ENCODE measurements at regions not wholly inside any gene's neighbourhood (a gene's known extent, or its start where the extent isn't known, plus 50 kb on each side); places are given as distances from the start of the nearest gene placed in this dataset.
"Not testable (repeated sequence)": the region's sequence is repeated elsewhere in the genome, so short reads cannot be mapped to it uniquely, and the experiment has no call there.

- BruUV-seq (replicated peaks) = no TSS peak
- POLR2A ChIA-PET = no interaction called here
Measured at GRCh38 chr3:145087038-145087437, 1073.9 kb downstream of the PLOD2 start.

GRCh38 chr3:145088917-145089316 is 1072.1 kb downstream of the PLOD2 start:
- H3K4me3 Mint-ChIP-seq (ENCODE audit: unreplicated experiment) = no peak overlapping the region
- no TSS peak for BruUV-seq (replicated peaks)
- no peak overlapping the region for H3K27ac Mint-ChIP-seq (ENCODE audit: low read depth, unreplicated experiment)
- intact Hi-C loops (cut with micrococcal nuclease) = no loop called here
- H3K4me1 Mint-ChIP-seq (ENCODE audit: insufficient read depth, unreplicated experiment) = no peaks in the 10 kb centered on the region
- H3K27me3 Mint-ChIP-seq (ENCODE audit: insufficient read depth, unreplicated experiment) = peaks cover 16% of the 10 kb centered on the region
- ChIA-PET CTCF (no interaction called here), POLR2A (no interaction called here)
- no peak for DNase-seq (ENCODE audit: unreplicated experiment)
- no peak for TF ChIP-seq CTCF (IDR thresholded peaks at IDR 0.05; ENCODE audit: unreplicated experiment)
- no peaks in the 10 kb centered on the region for H3K9me3 Mint-ChIP-seq (ENCODE audit: unreplicated experiment)
- H3K36me3 Mint-ChIP-seq (ENCODE audit: insufficient read depth, unreplicated experiment) = no peaks in the 10 kb centered on the region

More at GRCh38 chr3:145087038-145087437, 1073.9 kb downstream of the PLOD2 start:
- Mint-ChIP-seq H3K4me3 (ENCODE audit: unreplicated experiment) (no peak overlapping the region), H3K27ac (ENCODE audit: low read depth, unreplicated experiment) (no peak overlapping the region), H3K27me3 (ENCODE audit: insufficient read depth, unreplicated experiment) (peaks cover 16% of the 10 kb centered on the region), H3K9me3 (ENCODE audit: unreplicated experiment) (no peaks in the 10 kb centered on the region), H3K36me3 (ENCODE audit: insufficient read depth, unreplicated experiment) (no peaks in the 10 kb centered on the region), H3K4me1 (ENCODE audit: insufficient read depth, unreplicated experiment) (no peaks in the 10 kb centered on the region)
- intact Hi-C loops (cut with micrococcal nuclease) = no loop called here
- TF ChIP-seq CTCF (IDR thresholded peaks at IDR 0.05; ENCODE audit: unreplicated experiment) = no peak
- CTCF ChIA-PET = no interaction called here
- DNase-seq (ENCODE audit: unreplicated experiment) = no peak

GRCh38 chr3:145089337-145089736 is 1071.6 kb downstream of the PLOD2 start:
- Mint-ChIP-seq H3K27me3 (ENCODE audit: insufficient read depth, unreplicated experiment) (peaks cover 16% of the 10 kb centered on the region), H3K4me1 (ENCODE audit: insufficient read depth, unreplicated experiment) (no peaks in the 10 kb centered on the region), H3K36me3 (ENCODE audit: insufficient read depth, unreplicated experiment) (no peaks in the 10 kb centered on the region), H3K9me3 (ENCODE audit: unreplicated experiment) (no peaks in the 10 kb centered on the region), H3K27ac (ENCODE audit: low read depth, unreplicated experiment) (no peak overlapping the region), H3K4me3 (ENCODE audit: unreplicated experiment) (no peak overlapping the region)
- ChIA-PET POLR2A (no interaction called here), CTCF (no interaction called here)
- no TSS peak for BruUV-seq (replicated peaks)
- no peak for DNase-seq (ENCODE audit: unreplicated experiment)
- TF ChIP-seq CTCF (IDR thresholded peaks at IDR 0.05; ENCODE audit: unreplicated experiment) = no peak
- intact Hi-C loops (cut with micrococcal nuclease) = no loop called here

GRCh38 chr3:145094355-145094941 is 1066.5 kb downstream of the PLOD2 start:
- peak; percentile 57 for DNase-seq (ENCODE audit: unreplicated experiment)
- TF ChIP-seq CTCF (IDR thresholded peaks at IDR 0.05; ENCODE audit: unreplicated experiment) = no peak
- Mint-ChIP-seq H3K27me3 (ENCODE audit: insufficient read depth, unreplicated experiment) (no peaks in the 10 kb centered on the region), H3K4me1 (ENCODE audit: insufficient read depth, unreplicated experiment) (no peaks in the 10 kb centered on the region), H3K36me3 (ENCODE audit: insufficient read depth, unreplicated experiment) (no peaks in the 10 kb centered on the region), H3K9me3 (ENCODE audit: unreplicated experiment) (no peaks in the 10 kb centered on the region), H3K4me3 (ENCODE audit: unreplicated experiment) (no peak overlapping the region), H3K27ac (ENCODE audit: low read depth, unreplicated experiment) (peak overlapping the region; percentile 46)
- POLR2A ChIA-PET = no interaction called here
- CTCF ChIA-PET = no interaction called here
- BruUV-seq (replicated peaks) = no TSS peak
- intact Hi-C loops (cut with micrococcal nuclease) = no loop called here

GRCh38 chr3:145111141-145111540 is 1049.8 kb downstream of the PLOD2 start:
- H3K27ac Mint-ChIP-seq (ENCODE audit: low read depth, unreplicated experiment); intact Hi-C loops (cut with micrococcal nuclease); CTCF ChIA-PET; H3K4me3 Mint-ChIP-seq (ENCODE audit: unreplicated experiment); H3K36me3 Mint-ChIP-seq (ENCODE audit: insufficient read depth, unreplicated experiment); H3K4me1 Mint-ChIP-seq (ENCODE audit: insufficient read depth, unreplicated experiment); DNase-seq (ENCODE audit: unreplicated experiment); BruUV-seq (replicated peaks); H3K9me3 Mint-ChIP-seq (ENCODE audit: unreplicated experiment): not testable (repeated sequence)
- H3K27me3 Mint-ChIP-seq (ENCODE audit: insufficient read depth, unreplicated experiment) = peaks cover 22% of the 10 kb centered on the region
- POLR2A ChIA-PET = interaction anchor here (0.6 kb wide), 1 partner anchor 357 kb away, joined by 3 read pairs; no protein-coding TSS in a partner anchor
